Embryonic facial prominence (tissue), 1 donor: ENCODE measurements at regions not wholly inside any gene's neighbourhood (a gene's known extent, or its start where the extent isn't known, plus 50 kb on each side); places are given as distances from the start of the nearest gene placed in this dataset.
"Not testable (repeated sequence)": the region's sequence is repeated elsewhere in the genome, so short reads cannot be mapped to it uniquely, and the experiment has no call there.

Experiments
- DNase-seq: peaks from one replicate; pipeline ENCODE4 v3.0.0-alpha.2; 2016; ENCODE audit errors: extremely low spot score

DNA sequence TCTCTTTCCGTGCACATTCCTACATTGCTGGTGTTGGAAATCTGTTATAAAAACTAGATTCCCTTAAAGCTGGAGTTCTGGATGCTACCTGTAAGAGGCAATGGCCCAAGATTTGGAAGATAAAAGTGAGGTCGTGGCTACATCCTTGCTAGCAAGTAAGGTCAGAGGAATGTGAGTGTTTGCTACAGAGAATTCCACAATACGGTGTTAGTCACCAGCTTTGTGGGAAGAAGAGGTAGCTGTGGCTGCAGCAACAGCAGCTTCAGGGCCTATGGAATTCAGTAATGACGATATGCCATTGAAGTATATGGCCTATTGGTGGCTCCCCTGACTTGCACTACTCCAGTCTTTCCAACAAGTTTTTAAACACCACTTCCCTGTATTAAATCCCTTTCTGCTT is 227.7 kb upstream of the TMEM260 start:
- DNase-seq, result no peak

DNA sequence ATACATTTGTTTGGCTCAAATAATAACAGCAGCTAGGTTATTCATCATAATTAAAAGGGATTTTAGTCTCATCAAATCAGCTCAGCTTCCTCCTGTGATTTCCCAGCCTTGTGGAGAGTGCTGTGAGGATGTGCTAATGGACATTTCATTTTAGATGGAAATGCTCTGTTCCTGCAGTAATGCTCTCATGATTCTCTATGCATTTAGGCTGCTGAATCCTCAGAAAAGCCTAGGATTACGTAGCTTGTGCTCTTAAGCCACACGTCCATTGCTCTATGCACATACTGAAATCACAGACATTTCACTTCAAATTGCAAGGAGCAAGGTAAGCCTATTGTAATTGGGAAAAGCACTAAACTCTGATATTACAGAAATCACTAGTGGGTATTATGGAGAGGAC is 226.6 kb upstream of the TMEM260 start:
- no peak for DNase-seq

DNA sequence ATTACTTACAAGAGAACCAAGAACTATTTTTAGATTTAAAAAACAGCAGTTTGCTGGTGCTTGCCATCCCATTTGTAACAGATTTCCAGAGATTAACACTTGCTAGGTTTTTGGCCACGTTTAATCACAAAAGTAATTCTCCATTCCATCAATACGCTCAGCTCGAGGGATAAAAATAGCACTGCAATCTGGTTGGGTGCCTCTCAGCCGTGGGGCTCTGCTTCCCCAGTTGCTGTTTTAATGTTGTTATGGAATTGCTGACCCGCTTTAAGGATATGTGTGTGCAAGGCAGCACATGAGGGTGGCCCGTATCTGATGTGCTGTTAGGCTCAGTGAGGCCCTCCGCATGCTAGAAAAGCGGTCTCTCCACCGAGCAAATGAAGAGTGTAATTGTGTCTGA is 222.2 kb upstream of the TMEM260 start:
- no peak for DNase-seq

DNA sequence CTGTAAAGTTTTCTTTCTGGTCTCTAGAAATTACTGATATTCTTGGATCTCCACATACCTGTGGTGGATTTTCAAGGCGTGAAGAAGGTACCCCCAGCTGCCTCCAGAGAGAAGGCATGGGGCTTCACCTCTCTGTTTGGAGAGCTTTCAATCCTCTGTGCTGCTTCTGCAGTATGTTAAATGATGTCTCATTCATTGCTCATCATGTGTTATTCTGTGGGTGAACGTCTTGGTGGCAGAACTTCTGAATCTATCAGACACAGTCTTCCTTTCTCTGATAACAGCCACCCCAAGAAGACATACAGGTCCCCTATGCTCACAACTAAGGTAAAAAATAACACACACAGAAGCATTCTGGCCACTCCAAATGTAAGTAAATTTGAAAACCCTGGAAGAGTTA is 221.3 kb upstream of the TMEM260 start:
- DNase-seq, result no peak

DNA sequence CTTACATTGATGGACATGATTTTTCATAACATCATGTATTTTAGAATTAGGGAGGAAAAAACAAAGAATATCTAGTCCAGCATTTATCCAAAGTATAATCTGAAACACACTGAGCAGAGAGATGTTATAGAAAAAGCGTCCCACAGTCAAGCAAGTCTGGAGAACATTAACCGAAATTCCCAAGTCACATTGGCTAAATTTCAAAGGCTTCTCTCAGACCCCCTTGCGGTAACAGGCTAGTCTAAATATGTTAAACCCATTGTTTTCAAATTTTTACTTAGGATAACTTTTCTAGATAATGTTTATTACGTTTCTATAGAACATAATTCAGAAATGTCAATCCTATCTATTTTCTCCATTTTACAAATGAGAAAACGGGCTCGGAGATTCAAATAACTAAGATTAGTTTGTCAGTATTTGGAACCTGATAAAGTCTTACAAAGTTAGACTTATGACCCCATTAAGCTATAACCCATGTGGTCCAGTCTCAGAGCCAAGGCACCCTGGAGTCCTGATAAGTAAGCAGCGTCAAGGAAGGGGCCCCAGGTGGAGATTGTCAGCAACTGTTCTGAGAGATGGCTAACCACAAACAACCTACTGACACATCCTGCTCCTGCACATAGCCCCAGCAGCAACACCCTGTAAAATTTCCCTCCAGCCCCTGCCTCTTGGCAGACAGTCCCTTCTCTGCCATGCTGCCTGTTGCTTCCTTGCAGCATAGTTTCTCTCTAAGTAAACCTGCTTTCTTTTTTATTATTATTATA is 220.6 kb upstream of the TMEM260 start:
- no peak for DNase-seq

DNA sequence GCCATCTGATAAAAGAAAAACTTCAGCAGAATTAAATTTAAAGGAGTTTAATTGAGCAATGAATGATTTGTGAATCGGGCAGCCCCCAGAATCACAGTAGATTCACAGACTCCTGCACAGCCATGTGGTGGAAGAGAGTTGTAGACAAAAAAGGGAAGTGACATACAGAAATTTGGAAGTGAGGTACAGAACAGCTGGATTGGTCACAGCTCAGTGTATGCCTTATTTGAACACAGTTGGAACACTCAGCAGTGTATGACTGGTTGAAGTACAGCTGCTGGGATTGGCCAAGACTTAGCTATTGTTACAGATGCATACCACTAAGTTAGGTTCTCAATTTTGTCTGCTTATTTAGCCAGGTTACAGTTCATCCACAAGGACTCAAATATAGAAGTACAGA is 213.9 kb upstream of the TMEM260 start:
- not testable (repeated sequence) for DNase-seq

DNA sequence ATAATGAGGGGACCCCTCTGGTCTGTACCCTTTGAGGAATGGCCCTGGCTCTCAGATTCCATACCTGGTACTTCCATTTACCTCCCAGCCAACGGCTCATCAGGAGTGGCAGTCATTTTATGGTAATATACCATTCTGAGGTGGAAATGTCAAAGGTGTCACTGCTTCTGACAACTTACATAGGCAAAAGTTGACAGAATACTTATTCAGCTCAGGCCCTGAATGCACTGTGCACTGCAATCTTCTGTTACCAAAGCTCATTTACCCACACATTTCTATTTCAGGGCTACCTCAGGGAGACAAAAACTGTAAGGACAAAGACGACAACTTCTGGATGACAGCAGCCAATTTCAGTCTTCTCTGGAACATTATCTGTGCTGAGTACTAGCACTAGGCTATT is 212.2 kb upstream of the TMEM260 start:
- DNase-seq, result no peak

DNA sequence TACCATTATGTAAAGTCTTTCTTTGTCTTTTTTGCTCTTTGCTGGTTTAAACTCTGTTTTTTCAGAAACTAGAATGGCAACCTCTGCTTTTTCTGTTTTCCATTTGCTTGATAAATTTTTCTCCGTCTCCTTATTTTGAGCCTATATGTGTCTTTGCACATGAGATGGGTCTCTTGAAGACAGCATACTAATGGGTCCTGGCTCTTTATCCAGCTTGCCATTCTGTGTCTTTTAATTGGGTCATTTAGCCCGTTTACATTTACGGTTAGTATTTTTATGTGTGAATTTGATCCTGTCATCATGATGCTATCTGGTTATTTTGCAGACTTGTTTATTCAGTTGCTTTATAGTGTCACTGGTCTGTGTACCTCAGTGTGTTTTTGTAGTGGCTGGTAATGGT is 207.9 kb upstream of the TMEM260 start:
- no peak for DNase-seq

DNA sequence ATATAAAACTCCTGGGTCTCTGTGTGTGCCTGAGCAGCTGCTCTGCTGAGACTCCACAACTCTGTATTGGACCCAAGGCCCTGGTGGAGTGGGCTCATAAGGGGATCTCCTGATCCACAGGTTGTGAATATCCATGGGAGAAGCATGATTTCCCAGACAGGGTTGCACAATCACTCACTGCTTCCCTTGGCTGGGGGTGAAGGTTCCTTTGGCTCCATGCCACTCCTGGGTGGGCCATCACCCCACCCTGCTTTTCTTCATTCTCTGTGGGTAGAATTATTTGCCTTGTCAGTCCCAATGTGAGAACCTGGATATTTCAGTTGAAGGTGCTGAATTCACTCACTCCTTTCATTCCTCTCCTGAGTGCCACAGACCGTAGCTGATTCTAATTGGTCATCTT is 205.2 kb upstream of the TMEM260 start:
- no peak for DNase-seq

DNA sequence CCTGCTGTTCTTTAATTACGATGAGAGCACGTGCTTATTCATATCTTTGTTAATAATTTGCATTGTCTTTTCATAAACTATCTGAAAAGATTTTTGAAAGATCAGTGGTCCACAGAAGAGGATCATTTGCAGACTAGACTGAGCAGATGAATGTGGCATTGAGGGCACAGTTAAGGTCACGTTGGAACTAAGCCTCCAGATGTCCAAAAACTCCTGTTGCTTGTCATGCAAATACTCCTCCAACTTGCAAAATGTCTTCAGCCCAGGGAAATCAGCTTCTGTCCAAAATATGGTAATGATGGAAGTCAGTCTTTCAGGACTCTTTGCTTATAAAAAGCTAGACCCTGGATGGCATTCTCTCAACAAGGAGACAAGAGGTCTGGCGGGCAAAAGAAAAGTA is 201.6 kb upstream of the TMEM260 start:
- DNase-seq, result no peak

DNA sequence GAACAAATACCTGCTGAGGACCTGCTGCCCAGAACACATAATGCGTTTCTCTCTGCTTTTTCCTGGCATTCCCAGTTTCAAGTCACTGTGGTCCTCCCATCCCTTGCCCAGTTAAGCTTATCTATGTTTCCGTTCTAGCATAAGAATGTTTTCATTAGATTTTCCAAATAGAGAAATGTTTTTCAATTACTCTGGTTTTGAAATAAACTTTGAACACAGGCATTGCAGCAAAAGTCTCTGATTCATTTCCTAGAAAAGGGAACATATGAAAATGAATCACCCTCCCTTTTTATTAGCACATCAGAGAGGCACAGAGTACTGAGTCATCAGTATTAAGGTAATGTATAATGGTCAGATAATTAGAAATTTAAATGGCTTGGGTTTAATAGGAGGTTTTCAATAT is 201.1 kb upstream of the TMEM260 start:
- DNase-seq, result no peak

DNA sequence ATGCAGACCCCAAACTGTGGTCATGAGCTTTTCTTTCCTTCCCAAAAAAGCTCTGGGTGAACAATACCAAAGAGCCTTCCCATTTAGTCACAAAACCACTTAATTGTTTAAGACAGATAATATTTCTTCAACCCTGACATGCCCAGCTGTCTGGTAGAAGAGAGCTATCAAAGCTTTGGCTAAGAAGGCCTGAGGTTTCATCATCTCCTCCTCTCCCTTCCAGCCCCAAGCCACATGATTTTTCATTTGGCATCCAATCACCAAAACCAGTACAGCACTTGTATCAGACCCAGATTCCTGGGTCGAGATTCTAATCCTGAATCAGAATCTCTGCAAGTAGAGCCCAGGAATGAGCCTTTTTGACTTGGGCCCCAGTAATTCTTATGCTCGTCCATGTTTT is 199.6 kb upstream of the TMEM260 start:
- DNase-seq, result no peak

DNA sequence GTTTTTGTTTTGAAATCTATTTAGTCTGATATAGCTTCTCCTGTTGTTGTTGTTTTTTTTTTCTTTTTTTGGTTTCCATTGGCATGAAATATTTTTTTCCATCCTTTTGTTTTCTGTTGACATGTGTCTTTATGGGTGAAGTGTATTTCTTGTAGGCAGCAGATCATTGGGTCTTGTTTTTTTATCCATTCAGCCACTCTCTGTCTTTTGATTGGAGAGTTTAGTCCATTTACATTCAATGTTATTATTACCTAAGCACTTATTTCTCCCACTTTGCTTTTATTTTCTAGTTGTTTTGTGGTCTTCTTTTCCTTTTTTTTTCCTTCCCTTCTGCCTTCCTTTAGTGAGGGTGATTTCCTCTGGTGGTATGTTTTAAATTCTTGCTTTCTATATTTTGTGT is 193.6 kb upstream of the TMEM260 start:
- no peak for DNase-seq

DNA sequence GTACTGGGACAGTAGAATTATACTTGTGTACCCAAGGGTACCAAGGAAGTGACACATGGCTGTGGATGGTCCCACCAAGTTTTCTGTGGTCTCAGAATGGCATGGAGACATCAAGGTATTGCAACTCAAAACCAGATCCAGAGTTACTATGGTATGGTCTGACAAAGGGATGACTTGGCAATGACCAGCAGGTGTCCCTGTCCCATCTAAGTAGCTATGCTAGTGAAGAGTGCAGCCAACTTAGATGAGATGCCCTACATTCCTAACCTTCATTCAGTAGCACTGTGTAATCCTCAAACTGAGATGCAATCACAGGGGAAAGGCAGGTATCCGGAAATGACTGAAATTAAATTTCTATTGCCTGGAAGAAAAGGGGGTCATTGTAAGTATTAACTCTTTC is 188.7 kb upstream of the TMEM260 start:
- no peak for DNase-seq

DNA sequence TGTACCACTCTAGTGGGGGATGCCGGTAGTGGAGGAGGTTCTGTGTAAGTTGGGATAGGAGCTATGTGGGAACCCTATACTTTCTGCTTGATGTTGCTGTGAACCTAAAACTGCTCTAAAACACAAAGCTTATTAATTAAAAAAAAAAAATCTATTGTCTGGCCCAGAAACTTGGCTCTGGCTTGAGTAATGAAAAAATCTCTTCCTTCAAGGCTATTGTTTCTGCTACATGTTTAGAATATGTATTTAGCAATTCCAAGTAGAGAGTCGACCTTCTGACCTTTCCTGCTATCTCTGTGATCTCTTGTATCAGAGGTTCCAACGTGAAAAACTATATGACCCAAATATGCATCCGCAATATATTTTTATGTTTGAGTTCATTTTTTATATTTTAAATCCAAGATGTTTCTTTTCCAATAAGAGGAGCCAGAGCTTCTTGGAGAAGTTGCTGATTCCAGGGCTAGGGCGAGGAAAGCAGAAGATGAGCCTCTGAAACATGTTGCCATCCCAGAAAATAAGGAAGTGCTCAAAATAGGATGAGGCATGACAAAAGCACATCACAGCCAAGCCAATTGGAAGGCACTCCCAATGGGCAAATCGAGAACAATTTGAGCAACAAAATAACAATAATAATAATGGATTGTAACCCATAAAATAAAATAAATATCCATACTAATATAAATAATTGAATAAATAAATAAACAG is 184.6 kb upstream of the TMEM260 start:
- DNase-seq, result no peak

DNA sequence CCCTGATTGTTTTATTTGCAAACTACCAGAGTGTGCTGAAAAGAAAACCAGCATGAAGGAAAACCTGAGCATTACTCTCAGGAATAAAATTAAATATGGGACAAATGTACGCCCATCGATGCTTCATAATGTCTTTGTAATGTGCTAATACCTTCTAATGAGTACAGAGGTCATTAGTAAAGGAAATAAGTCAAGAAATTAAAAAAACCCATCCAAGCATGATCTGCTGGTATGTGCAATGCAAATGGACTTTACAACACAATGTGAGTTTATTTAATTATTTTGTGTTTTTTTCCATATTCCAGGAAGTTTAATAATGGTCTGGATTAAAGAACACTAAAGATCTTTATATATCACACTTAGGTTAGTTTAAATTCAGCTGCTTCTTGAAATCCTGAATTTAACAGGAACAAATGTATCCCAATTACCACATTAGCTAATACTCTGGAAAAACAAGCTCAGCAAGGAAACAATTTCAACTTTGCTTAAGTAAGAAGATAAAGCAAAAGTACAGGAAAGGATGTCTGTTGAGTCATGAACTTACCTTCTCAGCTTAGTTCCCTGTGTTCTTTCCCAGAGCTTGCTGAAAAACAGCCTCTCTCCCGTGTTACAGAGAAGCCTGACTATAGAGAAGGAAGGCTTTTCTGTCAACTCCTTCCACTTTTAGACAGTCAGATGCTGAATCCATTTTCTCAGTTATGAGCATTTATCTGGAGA is 179.3 kb upstream of the TMEM260 start:
- DNase-seq, result no peak

DNA sequence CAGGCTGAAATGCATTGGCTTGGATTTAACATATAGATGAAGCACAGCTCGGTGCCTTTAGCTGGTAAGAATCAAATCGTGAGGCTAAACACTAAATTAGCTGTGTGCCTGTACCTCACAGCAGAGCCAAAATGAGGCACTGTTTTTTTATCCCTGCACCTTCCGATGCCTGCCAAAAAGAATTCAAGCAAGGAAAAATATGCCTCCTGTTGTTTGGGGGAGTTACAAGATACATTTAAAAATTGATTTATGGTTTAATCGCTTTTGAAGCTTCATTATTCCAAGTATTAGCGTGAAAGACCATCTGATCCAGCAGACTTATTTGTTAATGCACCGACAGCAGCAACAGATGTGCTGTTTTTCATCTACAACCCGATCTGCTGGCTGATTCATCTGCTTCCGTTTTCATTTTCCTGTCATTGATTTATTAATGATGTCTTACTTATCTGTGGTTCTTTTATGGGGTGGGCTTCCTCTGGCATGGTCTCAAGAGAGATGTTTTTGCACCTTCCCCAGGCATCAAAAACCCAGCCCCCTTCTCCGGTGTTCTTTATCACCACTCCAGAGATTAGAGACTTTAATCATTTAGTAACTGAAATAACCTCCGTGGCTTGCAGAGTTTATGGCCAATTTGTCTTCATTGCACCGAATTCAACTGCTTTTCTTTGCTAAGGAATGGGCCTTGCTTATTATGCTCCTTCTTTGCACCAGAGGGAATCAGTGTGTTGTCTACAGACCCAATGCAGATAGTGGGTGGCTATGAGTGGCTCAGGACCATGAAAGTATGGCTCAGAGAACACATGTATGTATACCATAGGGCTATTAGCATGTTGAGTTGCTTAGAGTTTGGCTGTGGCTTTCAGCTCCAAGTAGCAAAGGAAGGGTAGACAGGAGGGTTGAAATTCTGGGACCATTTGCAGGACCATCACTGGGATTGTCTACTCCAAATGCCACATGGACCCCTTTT is 166.8 kb upstream of the TMEM260 start:
- DNase-seq, result no peak

DNA sequence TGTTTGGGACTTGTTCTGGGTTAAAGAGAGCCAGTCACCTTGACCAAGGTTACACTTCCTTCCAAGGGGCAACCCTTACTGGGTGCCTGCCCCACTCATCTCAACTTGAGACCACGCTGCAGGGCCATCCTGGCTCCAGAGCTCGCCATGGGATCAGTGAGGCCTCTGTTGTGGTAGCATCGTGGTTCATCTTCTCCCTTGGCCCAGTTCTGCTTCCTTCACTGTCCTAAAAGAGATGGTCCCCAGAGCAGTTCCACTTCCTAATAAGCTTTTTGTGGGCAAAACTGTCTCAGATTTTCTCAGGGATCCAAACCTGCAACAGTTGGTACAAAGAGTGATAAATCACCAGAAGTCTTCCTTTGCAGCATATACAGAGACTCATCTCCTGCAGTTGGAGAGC is 165.9 kb upstream of the TMEM260 start:
- no peak for DNase-seq

DNA sequence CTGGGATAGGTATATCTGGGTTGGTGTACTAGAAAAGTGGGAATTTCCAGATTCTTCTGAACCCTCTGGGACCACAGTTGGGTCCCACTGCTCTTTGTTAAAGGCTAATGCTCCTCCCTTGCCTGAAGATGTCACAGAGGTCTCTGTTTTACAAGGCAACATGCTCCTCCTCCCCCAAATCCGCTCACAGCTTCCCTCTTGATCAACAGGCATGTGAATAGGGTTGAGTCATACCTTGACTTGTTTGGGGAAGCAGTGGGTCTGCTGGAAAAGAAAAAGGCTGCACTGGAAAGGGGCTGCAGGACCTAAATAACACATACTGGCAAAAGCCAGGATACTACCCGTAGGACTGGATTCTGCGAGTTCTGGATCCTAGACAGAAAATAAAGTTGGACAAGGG is 165.4 kb upstream of the TMEM260 start:
- DNase-seq, result no peak

DNA sequence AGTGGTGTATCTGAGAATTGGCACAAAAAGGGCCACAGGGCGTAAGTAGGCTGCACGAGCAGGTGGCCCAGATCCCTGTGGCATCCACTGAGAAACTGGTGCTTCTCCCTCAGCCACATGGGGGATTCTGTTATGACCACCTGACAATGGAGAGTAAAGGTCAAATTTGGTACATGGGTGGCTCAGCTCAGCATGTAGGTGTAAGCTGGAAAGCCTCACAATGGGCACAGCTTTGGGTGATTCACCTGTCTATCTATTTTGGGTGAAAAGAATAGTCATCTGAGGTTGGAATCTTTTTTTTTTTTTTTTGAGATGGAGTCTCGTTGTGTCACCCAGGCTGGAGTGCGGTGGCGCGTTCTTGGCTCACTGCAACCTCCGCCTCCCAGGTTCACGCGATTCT is 163.4 kb upstream of the TMEM260 start:
- DNase-seq, result no peak

DNA sequence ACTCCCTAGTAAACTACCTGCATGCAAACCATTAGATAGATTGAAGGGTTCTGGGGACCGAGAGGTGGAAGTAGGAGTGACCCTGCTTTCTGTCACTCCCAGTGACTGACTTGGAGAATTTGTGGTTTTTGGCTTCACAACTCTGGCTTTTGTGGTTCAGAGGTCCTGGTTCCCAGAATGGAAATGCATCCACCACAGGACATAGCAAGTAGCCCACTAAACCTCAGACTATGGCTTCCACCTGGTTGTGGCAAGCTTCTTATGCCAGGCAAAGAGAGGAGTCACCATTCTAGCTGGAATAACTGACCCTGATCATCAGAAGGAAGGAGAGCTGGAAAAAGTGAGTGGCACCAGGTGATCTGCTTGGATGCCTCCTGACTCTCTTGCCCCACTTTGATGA is 162.4 kb upstream of the TMEM260 start:
- no peak for DNase-seq

DNA sequence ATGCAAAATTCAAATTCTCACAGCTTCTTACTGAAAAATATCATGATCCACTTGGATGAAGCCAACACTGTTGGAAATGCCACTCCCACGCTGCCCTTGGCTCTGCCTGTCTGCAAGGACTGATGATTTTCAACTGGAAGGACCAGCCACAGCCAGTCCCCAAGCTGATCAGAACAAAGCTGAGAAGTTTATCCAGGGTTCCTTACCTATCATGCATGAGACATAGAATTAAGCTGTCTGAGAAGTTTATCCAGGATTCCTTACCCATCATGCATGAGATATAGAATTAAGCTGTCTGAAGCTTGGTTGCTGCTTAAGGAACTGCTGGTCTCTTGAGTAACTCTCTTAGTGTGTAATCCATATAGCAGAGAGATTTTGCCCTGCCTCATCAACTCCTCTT is 159.8 kb upstream of the TMEM260 start:
- DNase-seq, result no peak
